ENCODE measurements at regions not wholly inside any gene's neighbourhood (a gene's known extent, or its start where the extent isn't known, plus 50 kb on each side); places are given as distances from the start of the nearest gene placed in this dataset.

GRCh38 chrX:13467243-13467642 lies 102.2 kb upstream of the EGFL6 start:
- in situ Hi-C loops (cut with MboI): no loop called here
- 67% methylated on average over 1 of the region's 1 CpG for WGBS (ENCODE audit: insufficient coverage, insufficient replicate concordance, low lambda C conversion rate, missing lambda C conversion rate)
- ATAC-seq: no peak

More at GRCh38 chrX:13467243-13467642, 102.2 kb upstream of the EGFL6 start:
- H3K4me3 ChIP-seq: no peak overlapping the region
- H3K4me2 ChIP-seq (ENCODE audit: control insufficient read depth, insufficient read depth): no peak overlapping the region
- no TSS peak for BruUV-seq (replicated peaks)
- ChIA-PET POLR2A (no interaction called here), CTCF (interaction anchor here (0.9 to 1.6 kb wide), 5 partner anchors 13 to 521 kb away, joined by 3 to 5 read pairs (median 3); no protein-coding TSS in a partner anchor), RAD21 (ENCODE audit: unreplicated experiment) (interaction anchor here (0.7 to 2.1 kb wide), 2 partner anchors 21 to 375 kb away, joined by 3 to 4 read pairs; no protein-coding TSS in a partner anchor), SMC1A (ENCODE audit: uncharacterized antibody, unreplicated experiment) (interaction anchor here (0.6 to 1.6 kb wide), 6 partner anchors 21 to 376 kb away, joined by 3 to 4 read pairs (median 4); no protein-coding TSS in a partner anchor)
- H3K4me1 ChIP-seq (ENCODE audit: control insufficient read depth, insufficient read depth, low read length): no peaks in the 10 kb centered on the region
- H3K79me2 ChIP-seq (ENCODE audit: control insufficient read depth, insufficient read depth, low read length): no peaks in the 10 kb centered on the region
- no peak overlapping the region for H2AFZ ChIP-seq (ENCODE audit: control insufficient read depth, low read depth, low read length)
- TF ChIP-seq TBL1XR1 (IDR thresholded peaks at IDR 0.05; ENCODE audit: low read depth, low read length): no peak
- no peak for TF ChIP-seq POLR2AphosphoS5 (IDR thresholded peaks at IDR 0.05; ENCODE audit: low read length)
- TF ChIP-seq ZBTB33 (IDR thresholded peaks at IDR 0.05): no peak
- no peak for TF ChIP-seq SMAD5 (IDR thresholded peaks at IDR 0.05; ENCODE audit: low read depth)
- TF ChIP-seq CBX5 (IDR thresholded peaks at IDR 0.05; ENCODE audit: low read depth): no peak
- no peak for TF ChIP-seq YY1 (IDR thresholded peaks at IDR 0.05; ENCODE audit: low read depth, low read length)
- TF ChIP-seq RELB (IDR thresholded peaks at IDR 0.05; ENCODE audit: low read depth): no peak
- no peak for TF ChIP-seq NR2F1 (conservative IDR thresholded peaks at IDR 0.05)
- TF ChIP-seq NR2C2 (IDR thresholded peaks at IDR 0.05; ENCODE audit: borderline replicate concordance, control insufficient read depth, insufficient read length, low read depth): no peak
- intact Hi-C loops (cut with micrococcal nuclease; ENCODE audit: unreplicated experiment): no loop called here
- H3K9ac ChIP-seq (ENCODE audit: control insufficient read depth, insufficient read depth, low read length): no peak overlapping the region
- peaks cover 4% of the 10 kb centered on the region; the same call in 2 of the 3 replicates for H3K9me3 ChIP-seq (replicated peaks; ENCODE audit: control insufficient read depth, insufficient read depth, low read length)
- DNase-seq (ENCODE audit: low read depth, low spot score) (no peak), FAIRE-seq (no peak)
- H3K27me3 ChIP-seq (replicated peaks in 1 of 2; ENCODE audit: control insufficient read depth in 2 of 2, insufficient read depth in 2 of 2, low read length in 1 of 2): no peaks in the 10 kb centered on the region
- no peaks in the 10 kb centered on the region for H3K36me3 ChIP-seq (ENCODE audit: control insufficient read depth in 2 of 2, insufficient read depth in 2 of 2, low read length in 1 of 2)
- H4K20me1 ChIP-seq (ENCODE audit: control insufficient read depth, insufficient read depth): no peaks in the 10 kb centered on the region
- H3K27ac ChIP-seq (ENCODE audit: control insufficient read depth, insufficient read depth): no peak overlapping the region
